ENCODE measurements at regions not wholly inside any gene's neighbourhood (a gene's known extent, or its start where the extent isn't known, plus 50 kb on each side); places are given as distances from the start of the nearest gene placed in this dataset.

GRCh38 chr11:21933095-21933494, 259.8 kb upstream of the ANO5 start:
- Histone ChIP-seq H3K4me3 (no peak overlapping the region), H3K9ac (ENCODE audit: low read depth in 2 of 2, low read length in 2 of 2) (no peak overlapping the region), H3K36me3 (no peaks in the 10 kb centered on the region), H3K4me1 (no peaks in the 10 kb centered on the region), H3K27ac (no peak overlapping the region), H3K9me3 (no peaks in the 10 kb centered on the region), H3K27me3 (no peaks in the 10 kb centered on the region)
- DNase-seq: no peak
- TF ChIP-seq CTCF (IDR thresholded peaks at IDR 0.05): no peak
- intact Hi-C loops (cut with DNase I): no loop called here

GRCh38 chr11:21944577-21944976, 248.3 kb upstream of the ANO5 start:
- no peak for TF ChIP-seq CTCF (IDR thresholded peaks at IDR 0.05)
- Histone ChIP-seq H3K4me3 (no peak overlapping the region), H3K9me3 (no peaks in the 10 kb centered on the region), H3K9ac (ENCODE audit: low read depth in 2 of 2, low read length in 2 of 2) (no peak overlapping the region), H3K4me1 (no peaks in the 10 kb centered on the region), H3K27me3 (no peaks in the 10 kb centered on the region), H3K27ac (no peak overlapping the region), H3K36me3 (no peaks in the 10 kb centered on the region)
- no peak for DNase-seq
- intact Hi-C loops (cut with DNase I): no loop called here

GRCh38 chr11:21948876-21949275, 244.0 kb upstream of the ANO5 start:
- intact Hi-C loops (cut with DNase I): no loop called here

GRCh38 chr11:21949763-21950413, 243.0 kb upstream of the ANO5 start:
- H3K27ac ChIP-seq: no peak overlapping the region
- H3K27me3 ChIP-seq: no peaks in the 10 kb centered on the region
- no peaks in the 10 kb centered on the region for H3K9me3 ChIP-seq
- no peaks in the 10 kb centered on the region for H3K4me1 ChIP-seq
- intact Hi-C loops (cut with DNase I): no loop called here
- no peak overlapping the region for H3K9ac ChIP-seq (ENCODE audit: low read depth in 2 of 2, low read length in 2 of 2)
- H3K4me3 ChIP-seq: no peak overlapping the region
- TF ChIP-seq CTCF (IDR thresholded peaks at IDR 0.05): no peak
- no peak for DNase-seq
- no peaks in the 10 kb centered on the region for H3K36me3 ChIP-seq

More at GRCh38 chr11:21948876-21949275, 244.0 kb upstream of the ANO5 start:
- H3K4me1 ChIP-seq: no peaks in the 10 kb centered on the region
- no peaks in the 10 kb centered on the region for H3K9me3 ChIP-seq
- no peak overlapping the region for H3K9ac ChIP-seq (ENCODE audit: low read depth in 2 of 2, low read length in 2 of 2)
- no peaks in the 10 kb centered on the region for H3K27me3 ChIP-seq
- H3K36me3 ChIP-seq: no peaks in the 10 kb centered on the region
- H3K4me3 ChIP-seq: no peak overlapping the region
- no peak overlapping the region for H3K27ac ChIP-seq
- DNase-seq: no peak
- no peak for TF ChIP-seq CTCF (IDR thresholded peaks at IDR 0.05)

- Histone ChIP-seq H3K9me3 (no peaks in the 10 kb centered on the region), H3K4me3 (no peak overlapping the region), H3K4me1 (no peaks in the 10 kb centered on the region), H3K27me3 (no peaks in the 10 kb centered on the region), H3K36me3 (no peaks in the 10 kb centered on the region), H3K9ac (ENCODE audit: low read depth in 2 of 2, low read length in 2 of 2) (no peak overlapping the region), H3K27ac (no peak overlapping the region)
- no peak for DNase-seq
- intact Hi-C loops (cut with DNase I): no loop called here
- TF ChIP-seq CTCF (IDR thresholded peaks at IDR 0.05): no peak
Measured at GRCh38 chr11:21963013-21963412, 229.9 kb upstream of the ANO5 start.

Measured in colonic mucosa (tissue), 4 donors.